PC-9 (cell line): ENCODE measurements at regions not wholly inside any gene's neighbourhood (a gene's known extent, or its start where the extent isn't known, plus 50 kb on each side); places are given as distances from the start of the nearest gene placed in this dataset.
"Not testable (repeated sequence)": the region's sequence is repeated elsewhere in the genome, so short reads cannot be mapped to it uniquely, and the experiment has no call there.

ENCODE experiments used
- CTCF ChIP-seq: fragments of 200-600 bp; sonication (generic); conservative IDR thresholded peaks from 2 replicates; pipeline ENCODE4 v1.6.1; 2017; ENCODE audit warnings: mixed run types, antibody characterized with exemption, mild to moderate bottlenecking, moderate library complexity
- EZH2 ChIP-seq: fragments of 200-600 bp; sonication (generic); IDR thresholded peaks from 2 replicates; pipeline ENCODE4 v1.8.0; 2017; ENCODE audit warnings: antibody characterized with exemption, low read depth

- not testable (repeated sequence) for TF ChIP-seq CTCF, EZH2
Measured at GRCh38 chr2:87593784-87594610, 153.9 kb upstream of the PLGLB2 start.
